ENCODE measurements at regions not wholly inside any gene's neighbourhood (a gene's known extent, or its start where the extent isn't known, plus 50 kb on each side); places are given as distances from the start of the nearest gene placed in this dataset.
"Not testable (repeated sequence)": the region's sequence is repeated elsewhere in the genome, so short reads cannot be mapped to it uniquely, and the experiment has no call there.

DNA sequence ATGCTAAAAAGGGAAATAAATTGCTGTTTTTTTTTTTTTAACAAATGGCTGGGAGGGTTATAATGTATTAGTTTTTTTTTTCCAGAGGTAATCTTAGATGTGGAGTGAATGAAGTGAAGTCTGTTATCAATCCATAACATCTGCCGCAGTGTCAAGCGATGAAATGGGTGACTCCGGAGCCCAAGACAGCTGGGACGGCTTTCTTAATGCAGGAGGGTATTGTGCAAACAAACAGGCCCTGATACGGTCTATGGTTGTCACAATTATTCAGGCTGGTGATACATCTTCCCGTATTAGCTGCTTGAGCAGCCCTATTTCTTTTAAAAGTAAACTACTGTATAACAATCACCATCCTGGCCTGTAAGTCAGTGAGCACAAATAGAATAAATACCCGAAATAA lies 1231.2 kb downstream of the GATA3 start:
- DNase-seq (ENCODE audit: low spot score), result no peak

DNA sequence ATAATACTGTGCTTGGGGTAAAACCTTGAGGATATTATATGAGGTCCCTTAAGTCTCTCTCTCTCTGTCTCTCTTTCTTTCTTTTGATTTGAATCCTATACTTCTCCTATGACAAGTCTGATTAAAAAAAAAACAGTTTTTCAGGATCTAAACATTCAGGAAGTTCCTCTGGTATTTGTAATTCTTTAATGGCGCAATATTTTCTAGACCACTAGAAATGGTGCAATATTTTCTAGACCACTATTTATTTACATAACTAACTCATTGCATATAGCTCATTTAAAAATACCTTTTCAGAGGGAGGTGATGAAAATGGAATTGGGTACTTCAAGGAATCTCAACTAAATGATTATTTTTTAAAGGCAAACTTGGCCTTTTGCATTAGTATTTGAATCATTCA lies 1235.3 kb downstream of the GATA3 start:
- no peak for DNase-seq (ENCODE audit: low spot score)

DNA sequence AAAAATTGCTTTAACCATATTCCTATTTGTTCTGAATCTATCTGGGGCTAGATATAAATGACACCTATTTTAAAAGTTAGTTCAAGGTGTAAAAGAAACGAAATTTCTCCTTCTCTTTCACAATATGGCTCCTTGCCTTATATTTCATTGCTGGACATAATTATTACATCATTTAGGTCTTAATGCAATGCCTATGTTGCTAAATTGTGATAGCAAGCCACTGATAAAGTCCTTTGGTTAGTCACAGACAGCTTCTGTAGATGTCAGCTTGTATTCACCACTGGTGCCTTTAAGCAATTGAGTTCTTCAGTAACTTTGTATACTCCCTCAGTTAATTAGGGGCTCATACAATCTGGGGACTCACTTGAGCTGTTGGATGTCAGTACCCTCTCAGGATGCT lies 1236.6 kb downstream of the GATA3 start:
- DNase-seq (ENCODE audit: low spot score), result no peak

DNA sequence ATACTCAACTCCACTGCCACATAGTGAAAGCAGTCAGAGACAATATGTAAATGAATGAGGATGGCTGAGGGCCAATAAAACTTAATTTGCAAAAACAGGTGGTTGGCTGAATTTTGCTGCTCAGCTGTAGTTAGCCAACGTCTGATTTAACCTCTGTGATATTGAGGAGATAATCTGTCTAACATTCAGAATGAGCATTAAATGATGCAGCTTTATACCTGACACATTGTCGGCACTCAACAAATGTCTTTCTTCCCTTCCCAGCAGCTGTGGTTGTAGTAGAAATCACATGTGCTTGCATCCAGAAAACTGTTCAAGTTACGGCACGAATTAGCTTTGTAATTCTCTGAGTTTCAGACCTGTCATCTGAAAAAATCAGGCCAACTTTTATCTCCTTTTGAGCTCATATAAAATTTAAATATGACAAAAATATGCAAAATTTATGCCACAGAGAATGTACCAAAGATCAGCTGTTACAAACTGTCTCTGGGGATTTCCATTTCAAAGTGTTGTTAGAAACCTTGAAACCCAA lies 1239.7 kb downstream of the GATA3 start:
- DNase-seq (ENCODE audit: low spot score), result no peak

DNA sequence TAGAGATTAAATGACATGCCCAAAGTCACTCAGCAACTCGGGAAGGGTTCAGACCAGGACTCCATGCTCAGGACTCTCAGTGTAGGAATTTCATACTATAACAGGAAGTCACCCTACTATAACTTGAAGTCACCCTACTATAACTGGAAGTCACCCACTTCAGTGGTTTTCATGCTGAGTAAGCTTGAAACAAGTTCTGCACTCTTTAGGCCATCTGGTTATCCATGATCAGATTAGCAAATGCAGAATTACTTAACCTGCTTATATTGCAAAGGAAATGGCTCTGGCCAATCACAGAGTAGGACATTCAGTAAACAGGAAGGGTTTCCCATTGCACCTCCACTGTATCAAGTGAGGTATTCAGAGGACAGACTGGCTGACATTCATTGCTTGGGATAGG lies 1240.4 kb downstream of the GATA3 start:
- DNase-seq (ENCODE audit: low spot score), result no peak

DNA sequence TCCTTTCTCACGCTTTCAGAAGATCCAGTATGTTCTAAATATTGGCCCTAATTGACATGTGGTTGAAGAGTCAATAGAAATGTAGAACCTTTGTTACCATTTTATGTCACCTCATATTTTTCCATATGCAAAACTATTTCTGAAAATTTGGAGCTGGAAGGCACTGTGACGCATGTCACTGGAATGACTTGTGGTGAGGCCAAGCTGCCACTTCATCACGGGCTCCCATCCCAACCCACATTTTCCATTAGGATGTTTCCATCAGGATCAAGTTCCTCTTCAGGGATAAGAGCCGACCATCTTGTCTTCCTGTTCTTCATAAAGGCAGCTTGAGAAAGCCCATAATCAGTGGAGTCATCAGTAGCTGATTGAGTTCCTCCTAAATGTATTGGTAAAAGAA lies 1241.7 kb downstream of the GATA3 start:
- no peak for DNase-seq (ENCODE audit: low spot score)

DNA sequence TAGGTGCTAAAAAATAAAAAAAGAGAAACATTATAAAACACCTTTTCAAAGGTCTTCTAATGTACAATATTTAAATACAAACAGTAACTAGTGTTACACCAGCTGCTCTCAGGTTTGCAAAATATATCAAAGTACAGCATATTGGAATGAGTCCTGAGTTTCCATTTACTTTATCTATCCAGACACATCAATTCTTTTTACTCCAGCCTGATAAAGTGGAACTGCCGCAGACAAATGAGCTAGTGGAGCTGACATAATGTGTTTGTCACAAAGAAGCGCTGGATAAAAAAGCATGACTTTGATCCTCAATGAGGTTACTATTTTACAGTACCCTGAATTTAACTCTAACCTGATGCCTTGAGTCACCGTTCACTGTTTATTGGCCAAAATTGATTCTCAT lies 1243.1 kb downstream of the GATA3 start:
- no peak for DNase-seq (ENCODE audit: low spot score)

DNA sequence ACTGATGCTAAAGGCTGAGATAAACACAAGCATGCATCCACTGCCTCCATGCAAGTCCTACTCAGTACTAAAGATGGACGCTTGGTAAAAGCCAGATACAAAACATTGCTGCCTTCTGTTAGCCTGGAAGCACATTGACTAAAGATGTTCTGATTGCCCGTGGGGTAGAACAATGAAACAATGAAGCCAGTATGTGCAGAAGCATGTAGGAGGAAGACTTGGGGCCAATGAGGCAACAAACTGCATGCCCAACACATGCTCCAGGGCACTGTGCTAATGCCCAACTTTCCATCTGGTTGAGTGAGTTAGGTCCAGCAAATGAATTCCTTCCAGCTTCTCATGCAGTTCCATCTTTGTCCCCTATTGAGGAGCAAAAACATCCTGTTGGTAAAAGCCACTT lies 1245.5 kb downstream of the GATA3 start:
- no peak for DNase-seq (ENCODE audit: low spot score)

DNA sequence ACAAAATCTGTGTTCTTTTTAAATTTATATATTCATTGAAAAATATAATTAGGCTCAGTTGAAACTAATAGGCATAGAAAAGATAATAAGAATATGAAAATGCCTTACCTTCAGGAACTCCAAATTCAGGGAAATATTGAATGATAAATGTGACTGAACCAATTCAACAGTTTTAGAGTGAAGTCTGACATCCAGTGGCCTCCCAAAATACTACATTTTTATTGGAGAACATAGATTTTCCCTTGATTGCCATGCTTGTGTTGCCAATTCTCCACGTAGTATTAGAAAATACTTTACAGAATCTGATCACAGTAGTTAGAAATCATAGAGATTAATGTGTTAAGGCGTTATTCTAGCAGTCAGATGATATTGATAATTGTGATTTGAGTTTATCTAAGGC lies 1246.7 kb downstream of the GATA3 start:
- no peak for DNase-seq (ENCODE audit: low spot score)

DNA sequence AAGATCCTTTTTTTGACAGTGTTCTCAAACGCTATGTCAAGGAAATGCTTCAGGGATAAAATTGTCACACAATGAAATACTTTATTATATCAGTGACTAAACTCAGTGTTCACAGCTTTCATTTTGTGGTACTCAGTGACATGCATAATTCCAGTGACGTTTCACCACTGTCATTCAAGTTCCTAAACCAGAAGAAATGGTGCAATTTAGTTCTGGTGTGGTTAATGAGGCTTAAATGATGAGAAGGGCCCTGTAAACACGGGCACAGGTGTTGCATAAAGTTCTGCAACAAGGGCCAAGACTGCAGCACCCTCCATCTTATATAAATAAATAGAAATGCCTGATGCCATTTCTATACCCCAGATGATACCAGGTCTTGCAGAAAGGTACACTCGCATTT lies 1247.1 kb downstream of the GATA3 start:
- DNase-seq (ENCODE audit: low spot score), result no peak

DNA sequence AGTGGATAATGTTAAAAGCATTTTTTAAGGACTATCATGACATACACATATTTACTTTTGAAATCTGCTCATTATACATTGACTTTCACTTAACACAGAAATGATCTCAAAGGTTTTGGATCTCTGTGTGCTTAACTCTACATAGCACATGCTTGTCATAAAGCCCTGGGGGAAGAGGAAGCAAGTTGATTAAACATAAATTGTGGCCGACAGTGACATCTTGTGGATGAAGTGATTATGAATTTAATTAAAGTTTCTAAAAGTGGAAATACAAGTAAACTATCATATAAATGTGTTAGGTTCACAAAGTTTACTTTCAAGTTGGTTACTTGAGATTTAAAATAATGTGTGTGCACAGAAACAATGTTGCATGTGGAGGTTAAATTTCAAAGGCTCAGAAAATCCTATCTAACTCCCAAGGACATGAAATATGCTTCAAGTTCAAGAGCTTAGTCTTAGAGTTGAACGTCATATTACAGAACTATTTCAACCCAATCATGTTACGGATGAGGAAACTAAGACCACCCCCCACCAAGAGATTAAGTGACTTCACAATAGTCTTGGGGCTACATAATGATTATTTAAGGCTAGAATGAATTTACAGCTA lies 1247.8 kb downstream of the GATA3 start:
- DNase-seq (ENCODE audit: low spot score), result peak; percentile 11

DNA sequence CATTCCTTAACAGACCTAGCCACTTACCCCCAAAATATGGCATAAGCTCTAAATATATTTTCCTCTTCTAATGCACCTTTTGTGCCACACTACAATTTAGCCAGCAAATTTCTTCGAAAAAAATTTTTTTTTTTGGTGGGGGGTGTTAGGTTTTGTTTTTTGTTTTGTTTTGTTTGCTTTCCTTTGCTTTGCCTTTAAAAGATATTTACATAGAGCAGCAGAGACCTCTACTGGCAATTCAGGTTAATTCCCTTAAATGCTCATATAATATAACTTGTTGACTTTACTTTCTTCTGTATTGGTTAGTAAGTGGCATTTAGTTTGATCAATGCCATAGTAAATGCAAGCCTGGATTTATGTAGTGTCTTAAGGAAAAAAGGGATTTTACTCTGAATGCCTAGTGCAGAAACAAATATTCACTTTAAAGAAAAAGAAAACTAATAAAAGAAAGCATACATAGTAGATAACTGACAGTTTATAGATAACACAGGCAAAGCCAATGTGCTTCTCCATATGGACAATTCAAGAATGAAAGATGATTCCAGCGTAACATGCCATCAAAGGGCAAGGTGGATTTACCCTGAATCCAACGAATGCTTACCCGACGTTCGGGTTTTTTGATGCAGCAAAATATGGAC lies 1250.6 kb downstream of the GATA3 start:
- no peak for DNase-seq (ENCODE audit: low spot score)

DNA sequence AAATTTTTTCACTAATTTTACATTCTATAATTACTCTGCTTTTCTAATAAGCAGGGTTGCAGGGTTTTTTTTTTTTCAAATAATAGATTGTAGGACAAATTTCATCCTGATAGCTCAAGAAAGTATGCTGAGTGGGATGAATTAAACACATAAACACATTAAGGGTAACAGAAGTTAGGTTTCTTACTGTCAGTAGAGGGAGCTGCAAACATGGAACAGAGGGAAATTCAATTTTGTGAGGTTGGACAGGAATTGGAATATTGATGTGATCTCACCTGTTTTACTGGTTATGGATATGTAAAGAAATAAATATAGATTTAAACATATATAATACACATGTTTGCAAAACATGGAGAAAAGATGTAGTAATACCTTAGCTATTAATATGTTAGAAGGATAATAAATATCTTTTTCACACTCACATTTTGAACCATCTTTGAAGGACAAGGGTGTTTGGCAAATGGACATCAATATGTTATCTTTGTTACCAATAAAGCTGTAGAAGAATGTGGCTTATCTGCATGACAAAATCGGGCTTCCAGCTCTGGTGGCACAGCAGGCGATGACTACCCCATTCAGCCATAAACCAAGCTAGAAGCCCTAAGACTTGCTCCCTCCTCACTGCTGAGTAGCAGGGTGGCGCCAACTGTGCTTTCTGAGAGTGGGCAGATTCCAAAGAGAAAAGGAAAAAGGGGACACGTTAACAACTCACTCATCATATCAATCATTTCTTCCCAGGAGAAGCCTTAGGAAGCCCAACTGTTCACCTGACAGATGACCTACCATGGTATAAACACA lies 1257.4 kb downstream of the GATA3 start:
- DNase-seq (ENCODE audit: low spot score), result no peak

DNA sequence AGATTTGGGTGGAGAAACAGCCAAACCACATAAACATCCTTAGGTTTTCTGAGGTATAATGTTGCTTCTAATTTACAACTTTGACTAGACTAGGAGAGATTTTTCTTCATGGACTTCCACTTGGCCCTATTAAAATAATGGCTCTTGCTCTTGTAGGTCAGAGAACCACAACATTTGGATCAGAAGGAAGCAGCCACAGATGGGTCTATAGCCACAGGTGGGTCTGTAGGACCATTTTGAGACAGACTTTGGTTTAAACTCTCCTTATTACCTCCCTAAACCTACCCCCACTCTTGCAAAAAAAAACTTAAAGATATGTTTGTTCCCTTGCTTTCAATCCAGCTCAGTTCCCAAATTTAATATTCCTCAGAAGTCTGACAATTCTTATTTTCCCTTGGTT lies 1260.8 kb downstream of the GATA3 start:
- DNase-seq (ENCODE audit: low spot score), result no peak

DNA sequence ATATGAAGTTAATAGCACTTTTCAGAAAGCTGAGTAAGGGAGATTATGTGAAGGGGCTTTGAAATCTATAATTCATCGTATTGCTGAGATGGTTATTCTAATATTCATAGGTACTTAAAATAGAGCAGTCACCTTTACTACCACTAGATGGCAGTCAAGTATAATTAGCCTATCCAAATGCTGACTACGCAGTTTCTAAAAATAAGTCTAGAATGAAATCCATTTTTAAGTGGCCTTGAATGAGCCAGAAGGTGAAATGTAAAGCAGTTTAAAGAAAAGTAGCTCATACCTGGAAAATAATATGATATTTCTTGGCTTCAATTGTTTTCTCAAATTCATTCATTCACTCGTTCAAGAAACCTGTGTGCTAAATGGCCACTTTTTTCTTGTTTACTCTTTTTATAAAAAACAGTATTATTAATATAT lies 1277.1 kb downstream of the GATA3 start:
- peak; percentile 24 for DNase-seq (ENCODE audit: low spot score)

DNA sequence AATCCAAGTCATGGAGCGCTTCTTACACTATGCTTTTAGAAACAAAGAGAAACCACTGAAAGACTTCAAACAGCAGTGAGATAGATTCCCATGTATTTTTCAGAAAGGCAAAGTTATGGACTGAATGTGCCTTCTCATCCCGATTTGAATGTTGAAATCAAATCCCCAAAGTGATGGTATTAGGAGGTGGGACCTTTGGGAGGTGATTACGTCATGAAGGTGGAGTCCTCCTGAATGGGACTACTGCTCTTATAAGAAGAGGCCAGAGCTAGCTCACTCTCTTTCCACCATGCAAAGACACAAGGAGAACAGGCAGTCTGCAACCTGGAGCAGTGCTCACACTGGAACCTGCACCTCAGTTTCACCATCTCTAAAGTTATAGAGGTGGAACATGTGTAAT lies 1279.8 kb downstream of the GATA3 start:
- DNase-seq (ENCODE audit: low spot score), result no peak

DNA sequence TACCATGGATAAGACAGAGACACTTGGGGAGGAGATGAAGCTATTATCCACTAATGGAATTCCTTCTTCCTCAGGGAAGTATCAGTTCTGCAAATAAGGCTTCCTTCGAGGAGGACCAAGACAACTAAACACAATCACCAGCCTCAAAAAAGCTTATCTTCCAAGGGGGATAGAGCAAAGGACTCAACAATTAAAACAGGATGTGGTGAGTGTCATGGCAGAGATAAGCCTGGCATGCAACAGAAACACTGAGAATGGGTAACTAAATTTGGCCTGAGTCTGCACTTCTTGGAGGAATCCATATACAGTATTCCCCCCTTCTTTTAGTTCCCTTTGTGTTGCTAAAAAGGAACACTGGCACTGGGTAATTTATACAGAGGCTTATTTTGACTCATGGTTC lies 1285.2 kb downstream of the GATA3 start:
- DNase-seq (ENCODE audit: low spot score), result no peak

DNA sequence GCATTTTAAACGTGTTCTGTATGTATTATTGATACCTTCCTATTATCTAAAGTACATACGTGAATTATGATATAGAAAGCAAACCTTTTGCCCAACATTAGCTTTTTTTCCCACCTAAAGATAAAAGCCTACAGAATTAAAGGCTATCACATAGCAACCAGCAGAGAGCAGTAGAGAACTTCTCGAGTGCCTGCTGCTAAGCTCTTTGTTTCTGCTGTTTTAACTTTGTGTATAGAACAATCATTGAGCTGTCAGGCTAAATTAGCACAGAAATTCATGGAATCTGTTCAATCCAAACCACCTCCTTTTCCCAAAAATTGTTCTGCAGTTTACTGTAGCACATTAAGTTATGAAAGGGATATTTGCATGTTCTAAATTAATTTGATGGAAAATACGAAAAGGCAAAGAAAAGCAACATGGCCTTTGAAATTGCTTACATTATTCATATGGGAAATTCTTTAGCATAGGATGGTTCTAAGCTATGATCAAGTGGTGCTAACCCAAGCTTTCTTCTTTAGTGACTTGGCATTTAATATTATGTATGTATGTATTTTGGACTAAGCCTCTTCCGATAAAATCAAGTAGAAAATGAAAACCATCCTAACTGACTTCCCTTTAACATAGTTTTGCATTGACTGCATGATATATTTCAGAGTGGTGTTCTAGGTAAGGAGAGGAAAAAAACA lies 1288.5 kb downstream of the GATA3 start:
- peak; percentile 8 for DNase-seq (ENCODE audit: low spot score)

DNA sequence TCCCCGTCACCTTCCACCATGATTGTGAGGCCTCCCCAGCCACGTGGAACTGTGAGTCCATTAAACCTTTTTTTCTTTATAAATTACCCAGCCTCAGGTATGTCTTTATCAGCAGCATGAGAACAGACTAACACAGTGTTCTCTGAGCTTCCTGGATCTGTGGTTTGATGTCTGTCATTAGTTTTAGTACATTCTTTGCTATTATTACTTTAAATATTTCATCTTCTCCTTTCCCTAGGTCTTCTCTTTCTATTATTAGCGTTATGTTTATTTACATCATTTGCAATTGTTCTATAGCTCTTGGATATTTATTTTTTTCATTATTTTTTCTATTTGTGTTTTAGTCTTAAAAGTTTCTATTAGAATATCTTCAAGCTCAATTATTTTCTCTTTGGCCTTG lies 1293.4 kb downstream of the GATA3 start:
- not testable (repeated sequence) for DNase-seq (ENCODE audit: low spot score)

DNA sequence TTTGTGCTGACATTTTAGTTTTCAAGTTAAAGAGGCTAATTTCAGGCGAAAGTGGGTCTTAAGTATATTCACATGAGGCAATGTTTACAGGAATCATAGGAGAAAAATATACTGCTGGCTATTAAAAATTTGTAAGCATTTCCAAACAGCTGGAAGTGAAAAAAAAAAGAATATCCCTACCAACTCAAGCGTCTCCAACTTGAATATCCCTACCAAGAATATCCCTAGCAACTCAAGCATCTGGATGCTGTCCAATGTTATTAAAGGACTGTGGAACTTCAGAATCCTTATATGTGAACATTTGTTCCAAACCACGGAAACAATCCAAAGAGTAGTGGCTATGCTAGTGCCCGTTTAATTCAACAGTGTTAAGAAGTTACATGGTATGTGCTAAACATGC lies 1303.0 kb downstream of the GATA3 start:
- DNase-seq (ENCODE audit: low spot score), result no peak

DNA sequence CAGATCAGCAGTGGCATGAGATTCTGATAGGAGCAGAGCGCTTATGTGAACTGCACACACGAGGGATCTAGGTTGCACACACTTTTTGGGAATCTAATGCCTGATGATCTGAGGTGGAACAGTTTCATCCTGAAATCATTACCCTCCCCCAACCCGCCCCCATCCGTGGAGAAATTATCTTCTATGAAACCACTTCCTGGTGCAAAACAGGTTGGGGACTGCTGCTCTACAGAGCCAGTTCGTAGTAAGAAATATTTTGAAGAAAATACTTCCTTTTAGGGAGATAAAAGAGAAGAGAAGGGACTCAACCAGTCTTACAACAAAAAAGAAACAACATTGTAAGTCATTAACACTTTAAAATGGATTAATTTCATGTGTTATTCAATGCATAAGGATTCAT lies 1308.2 kb downstream of the GATA3 start:
- DNase-seq (ENCODE audit: low spot score), result no peak

DNA sequence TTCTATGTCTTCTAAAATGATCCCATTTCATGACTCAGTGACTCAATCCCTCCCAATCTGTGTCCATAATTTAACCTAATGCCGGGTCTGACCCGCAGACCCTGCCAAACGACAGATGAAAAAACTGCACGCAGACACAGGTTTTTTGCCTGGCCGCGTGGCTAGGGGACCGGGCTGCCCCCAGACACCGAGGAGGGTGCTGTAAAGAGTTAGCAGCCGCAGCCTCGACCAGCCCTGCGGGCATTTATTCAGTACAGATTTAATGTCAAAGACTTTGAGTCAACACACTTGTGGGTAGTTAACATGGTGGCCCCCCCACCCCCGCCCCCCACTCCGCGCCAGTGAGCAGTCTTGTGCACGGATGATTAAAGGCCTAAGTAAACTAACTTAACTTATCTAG lies 1324.7 kb downstream of the GATA3 start:
- no peak for DNase-seq (ENCODE audit: low spot score)
